Stimulated activated CD4-positive, alpha-beta T cell treated with anti-CD3 and anti-CD28 coated beads, TNF-alpha, amount 100 ng/mL, for 48 hours (primary cell): ENCODE measurements at regions not wholly inside any gene's neighbourhood (a gene's known extent, or its start where the extent isn't known, plus 50 kb on each side); places are given as distances from the start of the nearest gene placed in this dataset.
"Not testable (repeated sequence)": the region's sequence is repeated elsewhere in the genome, so short reads cannot be mapped to it uniquely, and the experiment has no call there.

Experiments
- DNase-seq, 3 donors: peaks; one replicate each; pipeline ENCODE4 v3.0.0-alpha.2; 2020; ENCODE audit warnings: low read depth in 3 of 3

GRCh38 chr1:121051161-121051790, 132.9 kb downstream of the FAM72B start:
- not testable (repeated sequence) for DNase-seq

GRCh38 chr1:121052081-121052660, 132.0 kb downstream of the FAM72B start:
- not testable (repeated sequence) for DNase-seq

GRCh38 chr1:121054928-121055327, 129.2 kb downstream of the FAM72B start:
- DNase-seq, result not testable (repeated sequence)

GRCh38 chr1:121066925-121067324, 117.2 kb downstream of the FAM72B start:
- DNase-seq, result not testable (repeated sequence)

GRCh38 chr1:121068738-121069499, 115.2 kb downstream of the FAM72B start:
- not testable (repeated sequence) for DNase-seq

- DNase-seq, result not testable (repeated sequence)
These were observed 110.3 kb downstream of the FAM72B start for GRCh38 chr1:121073852-121074251.

GRCh38 chr1:121075254-121075805, 108.8 kb downstream of the FAM72B start:
- DNase-seq, result not testable (repeated sequence)

GRCh38 chr1:121076674-121077073, 107.5 kb downstream of the FAM72B start:
- not testable (repeated sequence) for DNase-seq

- not testable (repeated sequence) for DNase-seq
These were observed 104.5 kb downstream of the FAM72B start for GRCh38 chr1:121079655-121080054.

GRCh38 chr1:121080197-121080903, 103.8 kb downstream of the FAM72B start:
- DNase-seq, result not testable (repeated sequence)

- DNase-seq, result not testable (repeated sequence)
These were observed 103.3 kb downstream of the FAM72B start for GRCh38 chr1:121080904-121081264.

GRCh38 chr1:121081625-121082199, 102.4 kb downstream of the FAM72B start:
- DNase-seq, result not testable (repeated sequence)

- DNase-seq, result not testable (repeated sequence)
These were observed 101.1 kb downstream of the FAM72B start for GRCh38 chr1:121082995-121083394.

- DNase-seq, result not testable (repeated sequence)
These were observed 97.9 kb downstream of the FAM72B start for GRCh38 chr1:121086249-121086648.

- not testable (repeated sequence) for DNase-seq
These were observed 96.9 kb downstream of the FAM72B start for GRCh38 chr1:121087221-121087620.

GRCh38 chr1:121088568-121088967, 95.6 kb downstream of the FAM72B start:
- not testable (repeated sequence) for DNase-seq

GRCh38 chr1:121092329-121092968, 91.7 kb downstream of the FAM72B start:
- DNase-seq, result not testable (repeated sequence)

- DNase-seq, result not testable (repeated sequence)
These were observed 89.1 kb downstream of the FAM72B start for GRCh38 chr1:121095014-121095413.

GRCh38 chr1:121097127-121097866, 86.8 kb downstream of the FAM72B start:
- DNase-seq, result peak; percentile 70 to 75 (median 72)

GRCh38 chr1:121097867-121098215, 86.3 kb downstream of the FAM72B start:
- not testable (repeated sequence) for DNase-seq
